GM12891 (cell line): ENCODE measurements at regions not wholly inside any gene's neighbourhood (a gene's known extent, or its start where the extent isn't known, plus 50 kb on each side); places are given as distances from the start of the nearest gene placed in this dataset.
"Not testable (repeated sequence)": the region's sequence is repeated elsewhere in the genome, so short reads cannot be mapped to it uniquely, and the experiment has no call there.

Experiments used
- DNase-seq: peaks from one replicate; pipeline ENCODE4 v3.0.0; 2011; ENCODE audit warnings: low spot score; ENCODE audit not compliant: insufficient read length
- FAIRE-seq: peaks from 2 replicates; lab custom pipeline; 2011; peaks lifted over from hg19 to GRCh38; lab: Jason Lieb, UNC
- PAX5 ChIP-seq: IDR thresholded peaks from 2 replicates; pipeline ENCODE4 v1.6.1; 2011; ENCODE audit warnings: low read length, moderate library complexity, mild to moderate bottlenecking; ENCODE audit not compliant: insufficient read depth, severe bottlenecking
- POLR2A ChIP-seq: IDR thresholded peaks from 2 replicates; pipeline ENCODE4 v1.6.1; 2011; ENCODE audit warnings: low read depth, low read length, control low read depth
- POLR2AphosphoS5 ChIP-seq: IDR thresholded peaks from 2 replicates; pipeline ENCODE4 v1.6.1; 2011; ENCODE audit warnings: low read depth, low read length, control low read depth
- POU2F2 ChIP-seq: IDR thresholded peaks from 2 replicates; pipeline ENCODE4 v1.6.1; 2011; ENCODE audit warnings: low read depth, mild to moderate bottlenecking, control low read depth, low read length, moderate library complexity
- SPI1 ChIP-seq: IDR thresholded peaks from 2 replicates; pipeline ENCODE4 v1.6.1; 2011; ENCODE audit warnings: low read depth, low read length, control low read depth
- TAF1 ChIP-seq: IDR thresholded peaks from 2 replicates; pipeline ENCODE4 v1.6.1; 2011; ENCODE audit warnings: low read depth, low read length, control low read depth

GRCh38 chr11:80948781-80949180 is 1508.0 kb upstream of the TENM4 start:
- no peak for TF ChIP-seq POLR2A
- no peak for TF ChIP-seq PAX5
- no peak for TF ChIP-seq POU2F2
- no peak for TF ChIP-seq POLR2AphosphoS5
- no peak for TF ChIP-seq TAF1
- TF ChIP-seq SPI1 = no peak
- no peak for FAIRE-seq

GRCh38 chr11:80944758-80945157 is 1503.9 kb upstream of the TENM4 start:
- TF ChIP-seq POU2F2 = no peak
- TF ChIP-seq SPI1 = no peak
- no peak for TF ChIP-seq PAX5
- no peak for TF ChIP-seq TAF1
- DNase-seq = no peak
- FAIRE-seq = no peak

More at GRCh38 chr11:80948781-80949180, 1508.0 kb upstream of the TENM4 start:
- DNase-seq = no peak

- no peak for TF ChIP-seq POU2F2
- no peak for TF ChIP-seq SPI1
- no peak for TF ChIP-seq TAF1
- no peak for TF ChIP-seq POLR2A
- no peak for TF ChIP-seq PAX5
- no peak for TF ChIP-seq POLR2AphosphoS5
- no peak for DNase-seq
- FAIRE-seq = no peak
Observed at GRCh38 chr11:80943226-80943625, 1502.4 kb upstream of the TENM4 start.

GRCh38 chr11:80937842-80938241 is 1497.0 kb upstream of the TENM4 start:
- DNase-seq = no peak
- no peak for FAIRE-seq
- no peak for TF ChIP-seq PAX5
- TF ChIP-seq POU2F2 = no peak

GRCh38 chr11:80930038-80930437 is 1489.2 kb upstream of the TENM4 start:
- FAIRE-seq = no peak
- no peak for DNase-seq
- TF ChIP-seq SPI1 (no peak), TAF1 (no peak), POLR2AphosphoS5 (no peak), POLR2A (no peak), POU2F2 (no peak), PAX5 (no peak)

GRCh38 chr11:80929031-80929805 is 1488.4 kb upstream of the TENM4 start:
- no peak for DNase-seq
- TF ChIP-seq SPI1 (no peak), TAF1 (no peak), POU2F2 (no peak), POLR2AphosphoS5 (no peak), PAX5 (no peak), POLR2A (no peak)
- FAIRE-seq = no peak

- DNase-seq (no peak), FAIRE-seq (no peak)
- TF ChIP-seq POLR2AphosphoS5 (no peak), POLR2A (no peak), TAF1 (no peak)
Observed at GRCh38 chr11:80925321-80925720, 1484.5 kb upstream of the TENM4 start.

GRCh38 chr11:80921310-80921709 is 1480.5 kb upstream of the TENM4 start:
- FAIRE-seq, DNase-seq: not testable (repeated sequence)

GRCh38 chr11:80916173-80916798 is 1475.5 kb upstream of the TENM4 start:
- TF ChIP-seq TAF1 = no peak
- no peak for TF ChIP-seq POLR2A
- no peak for TF ChIP-seq POU2F2
- TF ChIP-seq PAX5 = no peak
- TF ChIP-seq SPI1 = no peak
- TF ChIP-seq POLR2AphosphoS5 = no peak
- FAIRE-seq = no peak
- DNase-seq = no peak

GRCh38 chr11:80914311-80914710 is 1473.5 kb upstream of the TENM4 start:
- DNase-seq (no peak), FAIRE-seq (no peak)
- TF ChIP-seq SPI1 (no peak), POLR2A (no peak), TAF1 (no peak), POU2F2 (no peak), PAX5 (no peak), POLR2AphosphoS5 (no peak)

- DNase-seq (no peak), FAIRE-seq (no peak)
Observed at GRCh38 chr11:80911666-80912065, 1470.8 kb upstream of the TENM4 start.

More at GRCh38 chr11:80911666-80912065, 1470.8 kb upstream of the TENM4 start:
- no peak for TF ChIP-seq PAX5
- TF ChIP-seq POLR2AphosphoS5 = no peak
- TF ChIP-seq SPI1 = no peak
- TF ChIP-seq POU2F2 = no peak
- no peak for TF ChIP-seq POLR2A
- TF ChIP-seq TAF1 = no peak
